Smooth muscle cell (in vitro differentiated cells): ENCODE measurements at regions not wholly inside any gene's neighbourhood (a gene's known extent, or its start where the extent isn't known, plus 50 kb on each side); places are given as distances from the start of the nearest gene placed in this dataset.

Source experiments
- DNase-seq: peaks from one replicate; lab custom pipeline; 2025; ENCODE audit not compliant: unreplicated experiment; lab: John Stamatoyannopoulos, UW
- H2AFZ ChIP-seq: fragments of 200-600 bp; sonication (generic); 2 replicates; pipeline ENCODE4 v1.6.0; 2016; ENCODE audit warnings: antibody characterized with exemption, low read depth, mild to moderate bottlenecking
- H3F3A ChIP-seq: fragments of 200-600 bp; sonication (generic); 2 replicates; pipeline ENCODE4 v1.6.0; 2017; ENCODE audit warnings: antibody characterized with exemption, low read depth
- H3K27ac ChIP-seq: fragments of 200-600 bp; sonication (generic); 2 replicates; pipeline ENCODE4 v1.5.1; 2016; ENCODE audit warnings: low read depth, mild to moderate bottlenecking
- H3K27me3 ChIP-seq: fragments of 200-600 bp; sonication (generic); 2 replicates; pipeline ENCODE4 v1.6.1; 2016; ENCODE audit warnings: low read depth, mild to moderate bottlenecking
- H3K36me3 ChIP-seq: fragments of 200-600 bp; sonication (generic); 2 replicates; pipeline ENCODE4 v1.5.1; 2016; ENCODE audit warnings: low read depth
- H3K4me1 ChIP-seq: fragments of 200-600 bp; sonication (generic); 2 replicates; pipeline ENCODE4 v1.5.1; 2016; ENCODE audit warnings: low read depth
- H3K4me2 ChIP-seq: fragments of 200-600 bp; sonication (generic); 2 replicates; pipeline ENCODE4 v1.6.0; 2016; ENCODE audit warnings: mild to moderate bottlenecking
- H3K4me3 ChIP-seq: fragments of 200-600 bp; sonication (generic); 2 replicates; pipeline ENCODE4 v1.5.1; 2016; ENCODE audit warnings: mild to moderate bottlenecking
- H3K79me2 ChIP-seq: fragments of 200-600 bp; sonication (generic); 2 replicates; pipeline ENCODE4 v1.6.0; 2016; ENCODE audit warnings: low read depth, mild to moderate bottlenecking
- H3K9ac ChIP-seq: fragments of 200-600 bp; sonication (generic); 2 replicates; pipeline ENCODE4 v1.6.0; 2016; ENCODE audit warnings: low read depth
- H3K9me3 ChIP-seq: fragments of 200-600 bp; sonication (generic); replicated peaks from 2 replicates; pipeline ENCODE4 v1.5.1; 2016; ENCODE audit warnings: low read depth
- H4K20me1 ChIP-seq: fragments of 200-600 bp; sonication (generic); 2 replicates; pipeline ENCODE4 v1.6.0; 2016; ENCODE audit warnings: low read depth
- CTCF ChIP-seq: fragments of 200-600 bp; sonication (generic); IDR thresholded peaks from 2 replicates; pipeline ENCODE4 v1.5.1; 2017; ENCODE audit warnings: borderline replicate concordance, mild to moderate bottlenecking, antibody characterized with exemption; ENCODE audit not compliant: insufficient read depth, poor library complexity, severe bottlenecking
- WGBS: methylation state at CpG from one replicate; pipeline ENCODE4 v1.1.7; 2016; ENCODE audit warnings: low lambda C conversion rate; 5-methylcytosine and 5-hydroxymethylcytosine counted together

GRCh38 chr5:1726956-1727355 is 72.7 kb downstream of the MRPL36 start:
- DNase-seq = no peak
- Histone ChIP-seq H3K4me1 (no peaks in the 10 kb centered on the region), H3F3A (no peaks in the 10 kb centered on the region), H3K9me3 (no peaks in the 10 kb centered on the region), H3K9ac (no peak overlapping the region), H3K36me3 (no peaks in the 10 kb centered on the region), H3K27ac (no peak overlapping the region), H3K79me2 (no peaks in the 10 kb centered on the region), H4K20me1 (no peaks in the 10 kb centered on the region), H3K27me3 (no peaks in the 10 kb centered on the region), H3K4me2 (no peak overlapping the region), H2AFZ (no peak overlapping the region), H3K4me3 (no peak overlapping the region)
- TF ChIP-seq CTCF = no peak
- WGBS = 97% methylated on average over 11 of the region's 11 CpGs

GRCh38 chr5:1726469-1726865 is 73.2 kb downstream of the MRPL36 start:
- no peak for DNase-seq
- no peaks in the 10 kb centered on the region for H3K27me3 ChIP-seq
- no peak overlapping the region for H3K9ac ChIP-seq
- no peak for TF ChIP-seq CTCF
- no peak overlapping the region for H3K4me2 ChIP-seq
- H3K36me3 ChIP-seq = no peaks in the 10 kb centered on the region
- no peaks in the 10 kb centered on the region for H3K4me1 ChIP-seq
- H3K4me3 ChIP-seq = no peak overlapping the region
- no peaks in the 10 kb centered on the region for H3K79me2 ChIP-seq
- H2AFZ ChIP-seq = no peak overlapping the region
- no peaks in the 10 kb centered on the region for H3F3A ChIP-seq
- no peaks in the 10 kb centered on the region for H3K9me3 ChIP-seq
- no peak overlapping the region for H3K27ac ChIP-seq
- 96% methylated on average over 11 of the region's 11 CpGs for WGBS
- H4K20me1 ChIP-seq = no peaks in the 10 kb centered on the region

- no peaks in the 10 kb centered on the region for H3F3A ChIP-seq
- no peak for DNase-seq
- no peaks in the 10 kb centered on the region for H3K27me3 ChIP-seq
- no peaks in the 10 kb centered on the region for H3K9me3 ChIP-seq
- H3K4me1 ChIP-seq = no peaks in the 10 kb centered on the region
- H3K4me3 ChIP-seq = peak overlapping the region; percentile 39
- TF ChIP-seq CTCF = no peak
- no peak overlapping the region for H3K27ac ChIP-seq
- peak overlapping the region; percentile 69 for H2AFZ ChIP-seq
- 70% methylated on average over 41 of the region's 41 CpGs for WGBS
- peak overlapping the region; percentile 84 for H3K4me2 ChIP-seq
- no peak overlapping the region for H3K9ac ChIP-seq
- no peaks in the 10 kb centered on the region for H3K36me3 ChIP-seq
- no peaks in the 10 kb centered on the region for H4K20me1 ChIP-seq
- H3K79me2 ChIP-seq = no peaks in the 10 kb centered on the region
Observed at GRCh38 chr5:1725641-1726468, 73.8 kb downstream of the MRPL36 start.
